Transverse colon (tissue), 4 donors: ENCODE measurements at regions not wholly inside any gene's neighbourhood (a gene's known extent, or its start where the extent isn't known, plus 50 kb on each side); places are given as distances from the start of the nearest gene placed in this dataset.
"Not testable (repeated sequence)": the region's sequence is repeated elsewhere in the genome, so short reads cannot be mapped to it uniquely, and the experiment has no call there.

Source experiments
- DNase-seq: peaks from one replicate; pipeline ENCODE4 v3.0.0-alpha.2; 2019
- H3K27ac ChIP-seq, 4 donors: fragments of 200-600 bp; sonication (generic); 2 replicates each; pipeline ENCODE4 v1.5.1; 2016 to 2018; ENCODE audit warnings: inconsistent platforms in 4 of 4
- H3K27me3 ChIP-seq: fragments of 200-600 bp; sonication (generic); 2 replicates; pipeline ENCODE4 v1.5.1; 2017; ENCODE audit warnings: inconsistent platforms
- H3K36me3 ChIP-seq, 4 donors: fragments of 200-600 bp; sonication (generic); 2 replicates each; pipeline ENCODE4 v1.5.1; 2017 to 2019; ENCODE audit warnings: inconsistent platforms in 4 of 4
- H3K4me1 ChIP-seq, 4 donors: fragments of 200-600 bp; sonication (generic); 2 replicates each; pipeline ENCODE4 v1.5.1; 2017 to 2020; ENCODE audit warnings: inconsistent platforms in 4 of 4
- H3K4me3 ChIP-seq, 4 donors: fragments of 200-600 bp; sonication (generic); 1 replicate in 1 of 4; 2 replicates in 3 of 4; pipeline versions ENCODE4 v1.5.1 to v1.6.1; 2017 to 2019; ENCODE audit warnings: inconsistent platforms in 4 of 4
- H3K9me3 ChIP-seq, 2 donors: fragments of 200-600 bp; sonication (generic); 2 replicates each; pipeline ENCODE4 v1.5.1; 2017 to 2019; ENCODE audit warnings: inconsistent platforms in 2 of 2
- EP300 ChIP-seq: sonication (generic); formaldehyde crosslinking; IDR thresholded peaks from one replicate; pipeline ENCODE4 v1.6.1; 2017; ENCODE audit warnings: antibody characterized with exemption, low read depth
- POLR2A ChIP-seq: fragments of 450-650 bp; IDR thresholded peaks from one replicate; pipeline ENCODE4 v1.6.1; 2016; ENCODE audit warnings: antibody characterized with exemption, mild to moderate bottlenecking, moderate library complexity
- POLR2AphosphoS5 ChIP-seq, 3 donors: sonication (generic); formaldehyde crosslinking; IDR thresholded peaks; one replicate each; pipeline ENCODE4 v1.6.1; 2016; ENCODE audit warnings: antibody characterized with exemption in 3 of 3
- WGBS, 2 donors: methylation state at CpG; one replicate each; pipeline ENCODE4 v1.1.5; 2018; ENCODE audit warnings: low coverage in 1 of 2; 5-methylcytosine and 5-hydroxymethylcytosine counted together
- in situ Hi-C, 4 donors: fragments of 200-750 bp; cut with MboI; loops; one replicate each; pipeline versions ENCODE4 v1.15.0 to v1.15.1; 2017; ENCODE audit warnings: low sequenced_read_pairs in 3 of 4, low pct_ligation_motif_present in 1 of 4, low pct_unique_long_range_greater_than_20kb in 1 of 4
- intact Hi-C: fragments of 100-400 bp; cut with DNase I; formaldehyde crosslinking; loops from one replicate; pipeline ENCODE4 v1.15.1; 2023; ENCODE audit warnings: low total_unique reads
- TF ChIP-seq, protein P1 (sequence below), 5 experiments: fragments of 200-600 bp in 3 of 5; fragments of 450-650 bp in 2 of 5; sonication (generic) in 3 of 5; IDR thresholded peaks; 1 replicate in 2 of 5; 2 replicates in 3 of 5; pipeline ENCODE4 v1.5.1; 2016 to 2017; ENCODE audit warnings: antibody characterized with exemption in 5 of 5, inconsistent platforms in 3 of 5, mild to moderate bottlenecking in 2 of 5, moderate library complexity in 1 of 5

GRCh38 chr1:172727275-172727857 is 68.5 kb downstream of the FASLG start:
- intact Hi-C loops (no loop called here), in situ Hi-C loops (loop anchor here in 2 of 4 donors (25.0 kb wide), 2 partner anchors 685 to 1085 kb away; partner anchors contain the start of genes CENPL (in 2 of the 2) and DARS2 (in 2 of the 2))
- H3K27ac ChIP-seq, result no peak overlapping the region
- no peak overlapping the region for H3K4me3 ChIP-seq
- no peak for DNase-seq
- no peaks in the 10 kb centered on the region for H3K4me1 ChIP-seq
- H3K36me3 ChIP-seq, result no peaks in the 10 kb centered on the region
- H3K27me3 ChIP-seq, result no peaks in the 10 kb centered on the region
- H3K9me3 ChIP-seq, result peaks cover 0 to 6% of the 10 kb centered on the region in 2 donors
- WGBS, 2 donors, result 81% methylated on average over 7 of the region's 7 CpGs; no CpG with 5 or more reads in 1 of the 2 donors
- no peak for TF ChIP-seq POLR2AphosphoS5 (IDR thresholded peaks at IDR 0.05)
- no peak for TF ChIP-seq POLR2A
- TF ChIP-seq, protein P1, sequence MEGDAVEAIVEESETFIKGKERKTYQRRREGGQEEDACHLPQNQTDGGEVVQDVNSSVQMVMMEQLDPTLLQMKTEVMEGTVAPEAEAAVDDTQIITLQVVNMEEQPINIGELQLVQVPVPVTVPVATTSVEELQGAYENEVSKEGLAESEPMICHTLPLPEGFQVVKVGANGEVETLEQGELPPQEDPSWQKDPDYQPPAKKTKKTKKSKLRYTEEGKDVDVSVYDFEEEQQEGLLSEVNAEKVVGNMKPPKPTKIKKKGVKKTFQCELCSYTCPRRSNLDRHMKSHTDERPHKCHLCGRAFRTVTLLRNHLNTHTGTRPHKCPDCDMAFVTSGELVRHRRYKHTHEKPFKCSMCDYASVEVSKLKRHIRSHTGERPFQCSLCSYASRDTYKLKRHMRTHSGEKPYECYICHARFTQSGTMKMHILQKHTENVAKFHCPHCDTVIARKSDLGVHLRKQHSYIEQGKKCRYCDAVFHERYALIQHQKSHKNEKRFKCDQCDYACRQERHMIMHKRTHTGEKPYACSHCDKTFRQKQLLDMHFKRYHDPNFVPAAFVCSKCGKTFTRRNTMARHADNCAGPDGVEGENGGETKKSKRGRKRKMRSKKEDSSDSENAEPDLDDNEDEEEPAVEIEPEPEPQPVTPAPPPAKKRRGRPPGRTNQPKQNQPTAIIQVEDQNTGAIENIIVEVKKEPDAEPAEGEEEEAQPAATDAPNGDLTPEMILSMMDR (IDR thresholded peaks at IDR 0.05), result no peak
- TF ChIP-seq EP300, result no peak

DNA sequence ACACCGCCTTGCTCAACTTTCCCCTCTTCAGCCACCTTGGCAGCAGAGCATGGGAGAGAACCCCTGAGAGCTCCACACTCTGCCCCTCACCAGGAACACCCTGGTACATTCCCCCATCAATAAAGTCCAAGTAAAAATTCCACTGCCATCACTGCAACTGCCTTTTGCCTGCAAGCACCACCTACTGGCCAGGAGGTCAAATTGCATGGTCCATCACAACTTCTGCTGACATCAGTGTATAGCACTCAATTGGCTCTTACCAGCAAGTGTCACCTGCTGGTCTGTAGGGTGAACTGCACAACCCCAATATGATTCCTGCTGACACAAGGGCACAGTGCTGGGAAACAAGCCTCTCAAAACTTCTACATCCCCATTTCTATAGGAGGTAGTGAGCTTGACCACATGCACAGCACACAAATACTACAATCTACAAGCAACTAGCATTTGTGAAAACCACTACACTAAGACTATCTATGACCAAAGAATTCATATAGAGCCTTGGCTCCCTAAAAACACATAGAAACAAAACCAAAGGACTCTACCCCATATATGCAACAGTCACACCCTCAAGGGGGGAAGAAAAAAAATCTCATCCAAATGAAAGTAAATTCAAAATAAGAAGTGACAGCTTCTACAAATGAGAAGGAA is 69.2 kb downstream of the FASLG start:
- Histone ChIP-seq H3K27me3 (no peaks in the 10 kb centered on the region), H3K36me3 (no peaks in the 10 kb centered on the region), H3K9me3 (peaks cover 0 to 6% of the 10 kb centered on the region in 2 donors), H3K4me3 (no peak overlapping the region), H3K4me1 (no peaks in the 10 kb centered on the region), H3K27ac (no peak overlapping the region)
- intact Hi-C loops (no loop called here), in situ Hi-C loops (loop anchor here in 2 of 4 donors (25.0 kb wide), 2 partner anchors 684 to 1084 kb away; partner anchors contain the start of genes CENPL (in 2 of the 2) and DARS2 (in 2 of the 2))
- no peak for DNase-seq
- WGBS, 2 donors, result 100% methylated on average over 1 of the region's 1 CpG; no CpG with 5 or more reads in 1 of the 2 donors
- TF ChIP-seq POLR2AphosphoS5 (IDR thresholded peaks at IDR 0.05) (no peak), EP300 (no peak), POLR2A (no peak)
- TF ChIP-seq, protein P1 (IDR thresholded peaks at IDR 0.05), result peak; percentile 34 to 51 (median 45)

GRCh38 chr1:172728705-172729104 is 69.8 kb downstream of the FASLG start:
- H3K4me3 ChIP-seq, H3K9me3 ChIP-seq, H3K27me3 ChIP-seq, H3K36me3 ChIP-seq, H3K27ac ChIP-seq, H3K4me1 ChIP-seq, intact Hi-C loops, DNase-seq: not testable (repeated sequence)
- WGBS, 2 donors, result 100% methylated on average over 1 of the region's 1 CpG
- in situ Hi-C loops, result loop anchor here in 2 of 4 donors (25.0 kb wide), 2 partner anchors 684 to 1084 kb away; partner anchors contain the start of genes CENPL (in 2 of the 2) and DARS2 (in 2 of the 2)

DNA sequence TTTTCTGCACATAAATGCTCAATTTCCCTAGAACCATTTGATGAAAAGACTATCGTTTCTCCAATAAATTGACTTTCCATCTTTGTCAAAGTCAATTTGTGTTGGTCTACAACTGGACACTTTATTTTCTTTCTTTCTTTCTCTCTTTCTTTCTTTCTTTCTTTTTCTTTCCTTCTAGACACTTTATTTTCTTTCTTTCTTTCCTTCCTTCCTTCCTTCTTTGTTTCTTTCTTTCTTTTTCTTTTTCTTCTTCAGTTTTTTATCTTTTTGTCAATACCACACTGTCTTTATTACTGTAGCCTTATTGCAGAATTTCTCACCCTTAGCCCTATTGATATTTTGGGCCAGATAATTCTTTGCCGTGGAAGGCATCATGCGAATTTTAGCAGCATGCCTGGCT is 73.5 kb downstream of the FASLG start:
- Histone ChIP-seq H3K4me1 (no peaks in the 10 kb centered on the region), H3K27ac (no peak overlapping the region), H3K4me3 (no peak overlapping the region), H3K9me3 (peaks cover 0 to 6% of the 10 kb centered on the region in 2 donors), H3K36me3 (no peaks in the 10 kb centered on the region), H3K27me3 (no peaks in the 10 kb centered on the region)
- no peak for DNase-seq
- 85 to 94% methylated on average over 1 to 3 of the region's 3 CpGs for WGBS, 2 donors
- in situ Hi-C loops, result loop anchor here in 2 of 4 donors (25.0 kb wide), 2 partner anchors 680 to 1080 kb away; partner anchors contain the start of genes CENPL (in 2 of the 2) and DARS2 (in 2 of the 2)
- intact Hi-C loops, result no loop called here
- no peak for TF ChIP-seq POLR2AphosphoS5 (IDR thresholded peaks at IDR 0.05)
- TF ChIP-seq POLR2A, result no peak
- TF ChIP-seq EP300, result no peak
- TF ChIP-seq, protein P1 (IDR thresholded peaks at IDR 0.05), result no peak
